HepG2 (cell line): ENCODE measurements at regions not wholly inside any gene's neighbourhood (a gene's known extent, or its start where the extent isn't known, plus 50 kb on each side); places are given as distances from the start of the nearest gene placed in this dataset.

Experiments
- SSRP1 ChIP-seq: IDR thresholded peaks from 2 replicates; pipeline ENCODE4 v1.6.1; 2016; ENCODE audit warnings: control low read depth
- ZNF280D ChIP-seq: sonication (generic); formaldehyde crosslinking; IDR thresholded peaks from 2 replicates; pipeline ENCODE4 v1.5.1; 2020; ENCODE audit warnings: mild to moderate bottlenecking, missing genetic modification reagents
- ZNF33A ChIP-seq: sonication (generic); formaldehyde crosslinking; IDR thresholded peaks from 2 replicates; pipeline ENCODE4 v1.5.1; 2020; ENCODE audit warnings: missing genetic modification reagents, mild to moderate bottlenecking, moderate library complexity, borderline replicate concordance
- ZNF598 ChIP-seq: sonication (generic); formaldehyde crosslinking; IDR thresholded peaks from 2 replicates; pipeline ENCODE4 v1.5.1; 2020; ENCODE audit warnings: mild to moderate bottlenecking, missing genetic modification reagents, borderline replicate concordance
- ZNF879 ChIP-seq: sonication (generic); formaldehyde crosslinking; IDR thresholded peaks from 2 replicates; pipeline ENCODE4 v1.8.1; 2023; ENCODE audit warnings: missing genetic modification reagents
- TF ChIP-seq, protein P1 (sequence below): sonication (generic); formaldehyde crosslinking; IDR thresholded peaks from 2 replicates; pipeline ENCODE4 v1.4.0; 2020; ENCODE audit warnings: mild to moderate bottlenecking, missing genetic modification reagents
- TF ChIP-seq, protein P2 (sequence below): sonication (generic); formaldehyde crosslinking; IDR thresholded peaks from 2 replicates; pipeline ENCODE4 v1.4.0; 2020; ENCODE audit warnings: missing genetic modification reagents, borderline replicate concordance

- TF ChIP-seq, protein P1, sequence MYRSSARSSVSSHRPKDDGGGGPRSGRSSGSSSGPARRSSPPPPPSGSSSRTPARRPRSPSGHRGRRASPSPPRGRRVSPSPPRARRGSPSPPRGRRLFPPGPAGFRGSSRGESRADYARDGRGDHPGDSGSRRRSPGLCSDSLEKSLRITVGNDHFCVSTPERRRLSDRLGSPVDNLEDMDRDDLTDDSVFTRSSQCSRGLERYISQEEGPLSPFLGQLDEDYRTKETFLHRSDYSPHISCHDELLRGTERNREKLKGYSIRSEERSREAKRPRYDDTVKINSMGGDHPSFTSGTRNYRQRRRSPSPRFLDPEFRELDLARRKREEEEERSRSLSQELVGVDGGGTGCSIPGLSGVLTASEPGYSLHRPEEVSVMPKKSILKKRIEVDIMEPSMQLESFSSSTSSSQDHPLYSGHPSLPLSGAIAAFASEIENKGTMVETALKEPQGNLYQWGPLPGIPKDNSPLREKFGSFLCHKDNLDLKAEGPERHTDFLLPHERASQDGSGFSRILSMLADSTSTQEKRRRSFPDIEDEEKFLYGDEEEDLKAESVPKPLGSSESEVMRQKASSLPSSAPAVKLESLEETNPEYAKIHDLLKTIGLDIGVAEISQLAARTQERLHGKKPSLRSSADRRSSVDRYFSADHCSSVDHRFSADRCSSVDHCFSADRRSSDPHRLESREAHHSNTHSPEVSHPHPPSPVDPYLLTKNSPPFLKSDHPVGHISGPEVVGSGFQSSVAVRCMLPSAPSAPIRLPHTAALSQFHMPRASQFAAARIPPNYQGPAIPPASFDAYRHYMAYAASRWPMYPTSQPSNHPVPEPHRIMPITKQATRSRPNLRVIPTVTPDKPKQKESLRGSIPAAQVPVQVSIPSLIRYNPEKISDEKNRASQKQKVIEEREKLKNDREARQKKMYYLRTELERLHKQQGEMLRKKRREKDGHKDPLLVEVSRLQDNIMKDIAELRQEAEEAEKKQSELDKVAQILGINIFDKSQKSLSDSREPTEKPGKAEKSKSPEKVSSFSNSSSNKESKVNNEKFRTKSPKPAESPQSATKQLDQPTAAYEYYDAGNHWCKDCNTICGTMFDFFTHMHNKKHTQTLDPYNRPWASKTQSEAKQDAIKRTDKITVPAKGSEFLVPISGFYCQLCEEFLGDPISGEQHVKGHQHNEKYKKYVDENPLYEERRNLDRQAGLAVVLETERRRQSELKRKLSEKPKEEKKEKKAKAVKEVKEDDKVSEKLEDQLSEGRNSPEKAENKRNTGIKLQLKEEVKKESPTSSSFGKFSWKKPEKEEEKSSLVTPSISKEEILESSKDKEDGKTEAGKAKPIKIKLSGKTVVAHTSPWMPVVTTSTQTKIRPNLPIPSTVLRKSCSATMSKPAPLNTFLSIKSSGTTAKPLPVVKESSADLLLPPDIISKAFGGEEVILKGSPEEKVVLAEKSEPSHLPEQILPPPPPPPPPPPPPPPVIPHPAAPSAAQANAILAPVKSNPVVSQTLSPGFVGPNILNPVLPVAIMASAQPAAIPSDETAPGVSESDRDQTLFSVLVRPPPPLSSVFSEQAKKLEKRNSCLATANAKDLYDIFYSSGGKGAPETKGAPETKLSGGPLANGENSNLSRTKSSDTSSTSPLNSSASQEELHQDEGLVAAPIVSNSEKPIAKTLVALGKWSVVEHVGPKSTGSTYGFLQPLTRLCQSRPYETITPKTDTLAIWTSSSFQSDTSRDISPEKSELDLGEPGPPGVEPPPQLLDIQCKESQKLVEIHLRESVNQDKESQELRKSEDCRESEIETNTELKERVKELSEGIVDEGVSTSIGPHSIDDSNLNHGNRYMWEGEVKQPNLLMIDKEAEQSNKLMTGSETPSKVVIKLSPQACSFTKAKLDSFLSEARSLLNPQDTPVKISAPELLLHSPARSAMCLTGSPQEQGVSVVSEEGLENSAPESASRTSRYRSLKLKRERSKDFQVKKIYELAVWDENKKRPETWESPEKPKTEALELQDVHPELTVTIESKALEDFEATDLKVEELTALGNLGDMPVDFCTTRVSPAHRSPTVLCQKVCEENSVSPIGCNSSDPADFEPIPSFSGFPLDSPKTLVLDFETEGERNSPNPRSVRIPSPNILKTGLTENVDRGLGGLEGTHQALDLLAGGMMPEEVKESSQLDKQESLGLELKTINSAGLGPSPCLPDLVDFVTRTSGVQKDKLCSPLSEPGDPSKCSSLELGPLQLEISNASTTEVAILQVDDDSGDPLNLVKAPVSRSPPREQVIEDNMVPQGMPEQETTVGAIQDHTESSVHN: no peak
- TF ChIP-seq ZNF598 (CRISPR knock-in tag) (no peak), ZNF33A (CRISPR knock-in tag) (no peak), ZNF879 (CRISPR knock-in tag) (no peak), SSRP1 (CRISPR knock-in tag) (no peak), ZNF280D (no peak)
- TF ChIP-seq, protein P2, sequence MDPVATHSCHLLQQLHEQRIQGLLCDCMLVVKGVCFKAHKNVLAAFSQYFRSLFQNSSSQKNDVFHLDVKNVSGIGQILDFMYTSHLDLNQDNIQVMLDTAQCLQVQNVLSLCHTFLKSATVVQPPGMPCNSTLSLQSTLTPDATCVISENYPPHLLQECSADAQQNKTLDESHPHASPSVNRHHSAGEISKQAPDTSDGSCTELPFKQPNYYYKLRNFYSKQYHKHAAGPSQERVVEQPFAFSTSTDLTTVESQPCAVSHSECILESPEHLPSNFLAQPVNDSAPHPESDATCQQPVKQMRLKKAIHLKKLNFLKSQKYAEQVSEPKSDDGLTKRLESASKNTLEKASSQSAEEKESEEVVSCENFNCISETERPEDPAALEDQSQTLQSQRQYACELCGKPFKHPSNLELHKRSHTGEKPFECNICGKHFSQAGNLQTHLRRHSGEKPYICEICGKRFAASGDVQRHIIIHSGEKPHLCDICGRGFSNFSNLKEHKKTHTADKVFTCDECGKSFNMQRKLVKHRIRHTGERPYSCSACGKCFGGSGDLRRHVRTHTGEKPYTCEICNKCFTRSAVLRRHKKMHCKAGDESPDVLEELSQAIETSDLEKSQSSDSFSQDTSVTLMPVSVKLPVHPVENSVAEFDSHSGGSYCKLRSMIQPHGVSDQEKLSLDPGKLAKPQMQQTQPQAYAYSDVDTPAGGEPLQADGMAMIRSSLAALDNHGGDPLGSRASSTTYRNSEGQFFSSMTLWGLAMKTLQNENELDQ (CRISPR knock-in tag): no peak
- TF ChIP-seq, all 625 proteins: peak for 0
Measured at GRCh38 chr13:83214452-83214851, 667.8 kb downstream of the SLITRK1 start (continued).
